Vagina (tissue), 2 donors: ENCODE measurements at regions not wholly inside any gene's neighbourhood (a gene's known extent, or its start where the extent isn't known, plus 50 kb on each side); places are given as distances from the start of the nearest gene placed in this dataset.

Experiments used
- DNase-seq, 2 donors: peaks; one replicate each; pipeline ENCODE4 v3.0.0-alpha.2; 2017; ENCODE audit errors: extremely low spot score in 2 of 2
- H3K27ac ChIP-seq: fragments of 200-600 bp; sonication (generic); one replicate; pipeline ENCODE4 v1.5.1; 2019
- H3K27me3 ChIP-seq: fragments of 200-600 bp; sonication (generic); one replicate; pipeline ENCODE4 v1.5.1; 2019
- H3K36me3 ChIP-seq, 2 donors: fragments of 200-600 bp; sonication (generic); one replicate each; pipeline ENCODE4 v1.5.1; 2017 to 2019
- H3K4me1 ChIP-seq: fragments of 200-600 bp; sonication (generic); one replicate; pipeline ENCODE4 v1.5.1; 2019
- H3K4me3 ChIP-seq, 2 donors: fragments of 200-600 bp; sonication (generic); 1 replicate in 1 of 2; 2 replicates in 1 of 2; pipeline ENCODE4 v1.5.1; 2016 to 2019
- H3K9me3 ChIP-seq: fragments of 200-600 bp; sonication (generic); one replicate; pipeline ENCODE4 v1.5.1; 2019
- POLR2A ChIP-seq, 2 donors: fragments of 450-650 bp; IDR thresholded peaks; one replicate each; pipeline ENCODE4 v1.6.1; 2017; ENCODE audit warnings: antibody characterized with exemption in 2 of 2, mild to moderate bottlenecking in 2 of 2, moderate library complexity in 2 of 2
- POLR2AphosphoS5 ChIP-seq, 2 donors: sonication (generic); formaldehyde crosslinking; IDR thresholded peaks; one replicate each; pipeline ENCODE4 v1.9.0; 2017; ENCODE audit warnings: antibody characterized with exemption in 2 of 2, mild to moderate bottlenecking in 2 of 2, low read depth in 1 of 2; ENCODE audit not compliant: insufficient read depth in 1 of 2
- intact Hi-C: fragments of 100-400 bp; cut with DNase I; formaldehyde crosslinking; loops from one replicate; pipeline ENCODE4 v1.15.1; 2023
- TF ChIP-seq, protein P1 (sequence below), 3 experiments: fragments of 450-650 bp in 2 of 3; fragments of 200-600 bp in 1 of 3; sonication (generic) in 1 of 3; IDR thresholded peaks; one replicate each; pipeline ENCODE4 v1.5.1; 2017 to 2019; ENCODE audit warnings: antibody characterized with exemption in 3 of 3, mild to moderate bottlenecking in 2 of 3, moderate library complexity in 2 of 3

DNA sequence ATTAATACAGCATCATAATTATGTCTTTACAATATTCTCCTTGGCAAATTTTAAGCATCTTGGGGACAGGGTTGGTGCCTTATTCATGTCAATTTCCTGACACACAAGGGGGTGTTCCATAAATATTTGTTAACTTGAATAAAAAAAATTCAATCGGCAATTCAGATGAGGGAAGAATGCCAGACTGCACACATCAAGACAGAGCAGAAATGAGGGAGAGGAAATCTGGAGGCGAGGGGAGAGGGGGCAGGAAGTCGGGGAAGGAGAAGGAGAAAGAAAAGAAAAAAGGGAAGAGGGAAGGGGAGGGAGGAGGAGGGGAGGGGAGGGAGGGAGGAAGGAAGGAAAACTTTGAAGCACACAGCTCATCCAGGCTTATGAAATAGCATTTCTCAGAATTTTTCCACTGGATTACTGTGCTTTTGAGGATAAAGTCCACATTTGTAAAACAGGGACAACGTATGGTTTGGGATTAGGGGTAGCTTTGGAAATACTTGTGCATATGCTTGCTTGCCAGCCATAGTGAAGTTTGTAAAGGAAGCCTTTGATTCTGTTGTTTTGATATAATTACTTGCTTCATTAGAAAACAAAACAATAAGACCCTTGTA is 362.1 kb downstream of the SAMD5 start:
- H3K27ac ChIP-seq, result no peak overlapping the region
- H3K4me3 ChIP-seq, result no peak overlapping the region
- H3K27me3 ChIP-seq, result no peaks in the 10 kb centered on the region
- H3K36me3 ChIP-seq, result no peaks in the 10 kb centered on the region
- H3K4me1 ChIP-seq, result no peaks in the 10 kb centered on the region
- no peak for TF ChIP-seq POLR2A (IDR thresholded peaks at IDR 0.05)
- TF ChIP-seq, protein P1, sequence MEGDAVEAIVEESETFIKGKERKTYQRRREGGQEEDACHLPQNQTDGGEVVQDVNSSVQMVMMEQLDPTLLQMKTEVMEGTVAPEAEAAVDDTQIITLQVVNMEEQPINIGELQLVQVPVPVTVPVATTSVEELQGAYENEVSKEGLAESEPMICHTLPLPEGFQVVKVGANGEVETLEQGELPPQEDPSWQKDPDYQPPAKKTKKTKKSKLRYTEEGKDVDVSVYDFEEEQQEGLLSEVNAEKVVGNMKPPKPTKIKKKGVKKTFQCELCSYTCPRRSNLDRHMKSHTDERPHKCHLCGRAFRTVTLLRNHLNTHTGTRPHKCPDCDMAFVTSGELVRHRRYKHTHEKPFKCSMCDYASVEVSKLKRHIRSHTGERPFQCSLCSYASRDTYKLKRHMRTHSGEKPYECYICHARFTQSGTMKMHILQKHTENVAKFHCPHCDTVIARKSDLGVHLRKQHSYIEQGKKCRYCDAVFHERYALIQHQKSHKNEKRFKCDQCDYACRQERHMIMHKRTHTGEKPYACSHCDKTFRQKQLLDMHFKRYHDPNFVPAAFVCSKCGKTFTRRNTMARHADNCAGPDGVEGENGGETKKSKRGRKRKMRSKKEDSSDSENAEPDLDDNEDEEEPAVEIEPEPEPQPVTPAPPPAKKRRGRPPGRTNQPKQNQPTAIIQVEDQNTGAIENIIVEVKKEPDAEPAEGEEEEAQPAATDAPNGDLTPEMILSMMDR (IDR thresholded peaks at IDR 0.05), result no peak
- no peak for TF ChIP-seq POLR2AphosphoS5 (IDR thresholded peaks at IDR 0.05; ENCODE audit: insufficient read depth in 1 of 2, low read depth in 1 of 2)
- intact Hi-C loops, result no loop called here
- no peaks in the 10 kb centered on the region for H3K9me3 ChIP-seq
- no peak for DNase-seq

DNA sequence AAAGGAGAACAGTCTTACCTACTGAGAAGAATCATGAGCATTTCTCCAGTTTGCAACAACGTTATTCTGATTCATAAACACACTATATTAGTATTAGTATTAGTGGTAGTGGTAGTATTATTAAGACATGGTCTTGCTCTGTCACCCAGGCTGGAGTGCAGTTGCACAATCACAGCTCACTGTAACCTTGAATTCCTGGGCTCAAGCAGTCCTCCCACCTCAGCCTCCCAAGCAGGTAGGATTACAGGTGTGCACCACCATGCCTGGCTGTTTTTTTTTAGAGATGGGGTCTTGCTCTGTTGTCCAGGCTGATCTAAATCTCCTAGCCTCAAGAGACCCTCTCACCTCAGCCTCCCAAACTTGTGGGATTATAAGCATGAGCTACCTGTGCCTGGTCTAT is 363.5 kb downstream of the SAMD5 start:
- H3K36me3 ChIP-seq, result no peaks in the 10 kb centered on the region
- DNase-seq, result no peak
- no peaks in the 10 kb centered on the region for H3K4me1 ChIP-seq
- H3K4me3 ChIP-seq, result no peak overlapping the region
- TF ChIP-seq, protein P1 (IDR thresholded peaks at IDR 0.05), result no peak
- no peak for TF ChIP-seq POLR2AphosphoS5 (IDR thresholded peaks at IDR 0.05; ENCODE audit: insufficient read depth in 1 of 2, low read depth in 1 of 2)
- TF ChIP-seq POLR2A (IDR thresholded peaks at IDR 0.05), result no peak
- no peak overlapping the region for H3K27ac ChIP-seq
- H3K27me3 ChIP-seq, result no peaks in the 10 kb centered on the region
- H3K9me3 ChIP-seq, result no peaks in the 10 kb centered on the region
- intact Hi-C loops, result no loop called here

DNA sequence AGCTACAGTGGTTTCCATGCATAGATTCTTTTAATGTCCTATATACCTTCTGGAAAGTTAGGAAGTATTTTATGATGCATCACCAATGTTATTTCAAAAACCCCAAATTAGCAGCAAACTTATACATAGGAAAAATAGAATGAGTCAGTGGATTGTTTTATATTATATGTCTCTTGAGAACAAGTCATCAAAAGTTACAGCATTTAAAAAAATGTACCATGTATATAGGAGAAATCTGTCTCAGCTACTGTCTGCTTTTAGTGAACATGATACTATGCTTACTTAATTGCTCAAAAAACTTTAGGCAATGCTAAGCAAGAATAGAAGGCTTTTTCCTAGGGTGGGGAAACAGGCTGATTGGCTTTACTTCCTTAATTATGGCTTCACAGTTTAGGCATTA is 365.3 kb downstream of the SAMD5 start:
- intact Hi-C loops, result no loop called here
- H3K27ac ChIP-seq, result no peak overlapping the region

GRCh38 chr6:147874322-147874721 is 365.8 kb downstream of the SAMD5 start:
- no peak overlapping the region for H3K4me3 ChIP-seq
- intact Hi-C loops, result no loop called here
- TF ChIP-seq POLR2A (IDR thresholded peaks at IDR 0.05), result no peak
- no peak for TF ChIP-seq POLR2AphosphoS5 (IDR thresholded peaks at IDR 0.05; ENCODE audit: insufficient read depth in 1 of 2, low read depth in 1 of 2)
- TF ChIP-seq, protein P1 (IDR thresholded peaks at IDR 0.05), result no peak
- no peak overlapping the region for H3K27ac ChIP-seq
- no peaks in the 10 kb centered on the region for H3K4me1 ChIP-seq
- no peaks in the 10 kb centered on the region for H3K36me3 ChIP-seq
- H3K27me3 ChIP-seq, result no peaks in the 10 kb centered on the region
- DNase-seq, result no peak
- no peaks in the 10 kb centered on the region for H3K9me3 ChIP-seq

More for the DNA sequence above, 365.3 kb downstream of the SAMD5 start:
- H3K9me3 ChIP-seq, result no peaks in the 10 kb centered on the region
- H3K4me1 ChIP-seq, result no peaks in the 10 kb centered on the region
- H3K36me3 ChIP-seq, result no peaks in the 10 kb centered on the region
- no peak overlapping the region for H3K4me3 ChIP-seq
- TF ChIP-seq POLR2AphosphoS5 (IDR thresholded peaks at IDR 0.05; ENCODE audit: insufficient read depth in 1 of 2, low read depth in 1 of 2) (no peak), POLR2A (IDR thresholded peaks at IDR 0.05) (no peak)
- TF ChIP-seq, protein P1 (IDR thresholded peaks at IDR 0.05), result no peak
- DNase-seq, result no peak
- H3K27me3 ChIP-seq, result no peaks in the 10 kb centered on the region

DNA sequence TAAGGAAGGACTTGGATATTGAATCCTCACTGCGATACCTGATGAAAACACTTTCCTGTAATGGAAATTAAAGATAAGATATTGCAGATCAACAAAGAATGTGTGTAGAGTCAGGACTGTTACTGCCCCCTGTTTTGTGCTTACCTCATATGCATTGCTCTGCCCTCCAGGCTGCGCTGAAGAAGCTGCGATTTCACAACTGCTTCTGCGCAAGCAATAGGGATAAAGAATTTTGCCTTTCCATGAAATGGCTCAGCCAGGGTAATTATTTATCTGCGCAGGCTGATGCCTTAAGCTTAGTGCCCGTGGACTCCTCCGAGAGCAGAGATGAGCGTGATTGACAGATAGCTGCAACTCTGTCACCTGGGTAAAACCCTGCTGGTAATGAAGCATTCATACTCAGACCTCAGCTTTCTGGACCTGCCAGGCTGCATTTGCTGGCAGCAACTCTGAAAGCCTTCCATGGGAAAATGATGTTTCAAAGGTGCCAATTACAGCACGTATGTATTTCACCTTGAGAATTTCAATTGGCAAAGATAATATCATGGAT is 370.6 kb downstream of the SAMD5 start:
- Histone ChIP-seq H3K9me3 (no peaks in the 10 kb centered on the region), H3K36me3 (no peaks in the 10 kb centered on the region), H3K27ac (no peak overlapping the region), H3K4me1 (no peaks in the 10 kb centered on the region), H3K4me3 (no peak overlapping the region), H3K27me3 (no peaks in the 10 kb centered on the region)
- intact Hi-C loops, result no loop called here
- TF ChIP-seq POLR2A (IDR thresholded peaks at IDR 0.05) (no peak), POLR2AphosphoS5 (IDR thresholded peaks at IDR 0.05; ENCODE audit: insufficient read depth in 1 of 2, low read depth in 1 of 2) (no peak)
- TF ChIP-seq, protein P1 (IDR thresholded peaks at IDR 0.05), result no peak
- no peak for DNase-seq
